Dedifferentiated amniotic fluid mesenchymal stem cell (primary cell): ENCODE measurements at regions not wholly inside any gene's neighbourhood (a gene's known extent, or its start where the extent isn't known, plus 50 kb on each side); places are given as distances from the start of the nearest gene placed in this dataset.

Experiments used
- DNase-seq: peaks from one replicate; pipeline ENCODE4 v3.0.0-alpha.2; 2016; ENCODE audit errors: extremely low spot score

DNA sequence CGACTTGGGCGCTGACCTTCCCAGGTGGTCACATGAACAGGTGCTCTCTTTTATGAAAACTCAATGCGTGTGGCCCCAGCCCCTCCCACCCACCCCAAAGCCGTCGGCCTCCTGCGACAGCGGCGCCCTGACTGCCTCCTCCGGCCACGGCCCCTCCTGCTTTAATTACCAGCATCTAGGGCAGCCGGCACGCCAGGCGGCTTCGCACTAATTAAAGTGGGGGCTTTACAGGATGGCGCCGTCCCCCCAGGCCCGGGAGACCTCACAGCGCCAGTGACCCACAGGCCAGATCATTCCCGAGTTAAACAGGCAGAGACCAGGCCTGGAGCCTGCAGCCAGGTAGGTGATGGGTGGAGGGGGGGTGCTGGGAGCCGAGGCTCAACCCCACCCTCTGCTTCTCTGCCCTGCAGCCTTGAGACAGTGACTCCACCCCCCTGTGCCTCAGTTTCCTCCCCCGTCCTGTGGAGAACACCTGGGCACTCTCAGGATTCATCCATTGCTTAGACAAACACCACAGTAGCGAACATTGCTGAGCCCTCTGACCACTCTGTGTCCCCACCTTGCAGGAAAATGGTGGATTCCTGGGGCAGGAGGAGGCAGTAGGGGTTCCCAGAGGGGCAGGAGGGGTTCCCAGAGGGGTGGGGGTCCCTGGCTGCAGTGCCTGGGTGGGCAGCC lies 100.8 kb downstream of the MICALL2 start:
- no peak for DNase-seq

GRCh38 chr7:1359051-1359400 lies 100.2 kb downstream of the MICALL2 start:
- no peak for DNase-seq

- no peak for DNase-seq
Observed at GRCh38 chr7:1359681-1360485, 99.4 kb downstream of the MICALL2 start.

GRCh38 chr7:1360521-1360971 lies 98.7 kb downstream of the MICALL2 start:
- no peak for DNase-seq

GRCh38 chr7:1361016-1361755 lies 98.1 kb downstream of the MICALL2 start:
- no peak for DNase-seq

- DNase-seq: no peak
Observed at GRCh38 chr7:1361756-1362125, 97.5 kb downstream of the MICALL2 start.

GRCh38 chr7:1362301-1362700 lies 97.0 kb downstream of the MICALL2 start:
- no peak for DNase-seq

DNA sequence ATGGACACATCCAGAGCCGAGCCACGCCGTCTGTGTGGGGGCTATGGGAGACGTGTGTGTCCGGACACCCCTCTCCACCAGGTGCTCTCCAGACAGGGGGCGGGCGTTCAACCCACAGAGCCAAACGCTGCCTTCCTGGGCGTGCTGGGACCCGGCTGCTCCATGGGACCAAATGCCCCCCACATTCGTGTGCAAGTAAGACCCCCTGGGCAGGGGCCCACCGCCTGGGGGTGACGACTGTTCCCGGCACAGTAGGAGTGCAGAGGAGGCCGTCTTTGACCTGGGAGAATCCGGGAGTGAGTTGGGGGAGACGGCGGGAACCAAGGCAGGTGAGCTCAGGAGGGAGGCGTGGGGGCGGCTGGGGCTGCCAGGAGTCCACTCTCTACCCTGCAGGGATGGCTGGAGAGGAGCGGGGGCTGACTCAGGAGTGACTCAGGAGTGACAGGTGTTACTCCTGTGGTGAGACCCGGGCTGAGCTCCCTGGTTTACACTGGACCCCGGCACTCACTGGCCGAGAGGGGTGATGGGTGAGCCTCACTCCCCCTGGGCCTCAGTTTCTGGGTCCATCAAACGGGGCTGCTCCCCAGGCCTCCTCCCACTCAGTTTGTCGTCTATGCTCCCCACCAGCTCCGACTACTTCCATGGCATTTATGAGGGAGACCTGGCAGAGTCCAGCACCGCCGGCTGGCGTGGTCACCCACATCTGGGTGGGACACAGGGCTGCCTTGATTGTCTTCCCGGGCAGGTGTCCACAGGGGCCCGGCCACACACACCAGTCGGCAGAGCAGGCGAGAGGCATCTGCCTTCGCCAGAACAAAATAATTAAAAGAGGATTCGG lies 95.0 kb downstream of the MICALL2 start:
- DNase-seq: no peak

DNA sequence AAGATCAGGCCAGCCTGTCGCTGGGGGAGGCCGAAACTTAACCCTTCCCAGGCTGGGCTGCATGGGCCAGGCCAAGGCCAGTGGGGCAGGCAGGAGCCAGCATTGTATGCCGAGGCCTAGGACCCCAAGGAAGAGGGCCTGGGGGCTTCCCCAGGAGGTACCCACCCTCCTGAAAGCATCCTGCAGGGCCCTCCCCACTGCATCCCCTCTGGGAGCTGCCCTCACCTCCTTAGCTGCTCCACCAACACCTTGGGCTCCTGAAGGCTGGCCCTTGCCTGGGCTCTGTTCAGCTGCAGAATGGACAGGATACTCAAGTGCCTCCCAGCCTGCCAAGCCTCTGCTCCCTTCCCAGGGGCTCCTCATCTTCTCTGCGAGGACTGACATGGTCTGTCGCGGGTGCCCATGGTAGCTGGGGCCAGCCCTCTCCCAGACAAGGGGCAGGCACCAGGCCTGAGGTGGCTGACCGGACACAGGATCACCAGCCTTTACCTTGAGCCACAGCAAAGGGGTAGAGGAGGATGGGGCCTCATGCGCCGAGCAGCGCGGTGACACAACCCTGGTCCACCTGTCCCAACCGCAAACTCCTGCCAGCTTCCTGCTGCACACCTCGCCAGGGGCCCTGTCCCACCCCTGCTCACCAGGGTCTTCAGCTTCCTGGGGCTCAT lies 94.2 kb downstream of the MICALL2 start:
- DNase-seq: no peak

DNA sequence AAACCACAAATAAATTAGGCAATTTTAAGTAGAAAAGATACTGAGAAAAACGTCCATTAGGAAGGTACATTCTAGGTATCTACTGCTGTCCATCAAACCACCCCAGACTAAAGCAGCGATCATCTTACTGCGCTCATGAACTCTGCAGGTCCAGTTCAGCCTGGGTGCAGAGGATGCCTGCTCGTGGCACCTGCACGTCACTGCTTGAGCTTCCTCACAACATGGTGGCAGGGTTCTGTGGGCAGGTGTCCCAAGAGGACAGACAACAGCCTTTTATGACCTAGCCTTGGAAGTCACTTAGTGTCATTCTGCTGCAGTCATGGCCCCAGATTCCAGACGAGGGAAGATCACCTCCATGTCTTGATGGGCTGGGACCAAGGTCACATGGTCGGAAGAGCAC lies 93.4 kb downstream of the MICALL2 start:
- DNase-seq: no peak

- no peak for DNase-seq
Observed at GRCh38 chr7:1366801-1367405, 92.4 kb downstream of the MICALL2 start.

- DNase-seq: no peak
Observed at GRCh38 chr7:1367501-1368183, 91.6 kb downstream of the MICALL2 start.

- DNase-seq: no peak
Observed at GRCh38 chr7:1368184-1368681, 91.0 kb downstream of the MICALL2 start.

DNA sequence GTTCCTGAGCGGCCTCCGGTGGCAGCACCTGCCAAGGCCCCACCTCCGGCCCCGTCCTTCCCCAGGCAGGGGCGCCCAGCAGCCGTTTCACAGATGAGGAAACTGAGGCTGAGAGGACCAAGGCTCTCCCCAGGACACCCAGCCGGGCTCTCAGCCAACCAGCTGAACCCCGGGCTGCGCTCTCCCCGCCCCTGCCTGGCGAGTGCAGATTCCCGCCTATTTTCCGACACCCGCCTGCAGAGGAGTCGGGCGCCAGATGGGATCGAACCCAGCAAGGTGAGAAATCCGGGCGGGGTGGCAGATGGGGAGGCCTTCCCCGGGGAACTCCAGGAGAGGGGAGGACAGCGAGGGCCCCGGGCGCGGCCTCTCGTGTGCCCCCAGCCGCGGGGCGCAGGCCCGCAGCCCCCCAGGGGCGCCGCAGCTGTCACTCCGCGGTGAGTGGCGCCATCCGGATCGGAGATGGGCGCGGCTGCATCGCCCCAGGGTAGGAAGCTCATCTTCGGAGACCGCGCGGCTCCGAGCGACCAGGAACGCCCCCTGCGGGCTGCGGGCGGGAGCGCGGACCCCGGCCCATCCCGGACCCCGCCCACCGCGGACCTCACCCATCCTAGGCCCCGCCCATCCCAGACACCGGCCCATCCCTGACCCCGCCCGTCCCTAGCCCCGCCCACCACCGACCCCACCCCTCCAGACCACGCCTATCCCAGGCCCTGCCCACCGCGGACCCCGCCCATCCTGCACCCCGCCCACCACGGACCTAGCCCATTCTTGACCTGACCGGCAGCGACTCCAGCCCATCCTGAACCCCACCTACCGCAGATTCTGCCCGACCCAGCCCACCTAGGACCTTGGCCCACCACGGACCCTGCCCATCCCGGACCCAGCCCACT lies 90.3 kb downstream of the MICALL2 start:
- DNase-seq: no peak

GRCh38 chr7:1369916-1370657 lies 89.2 kb downstream of the MICALL2 start:
- DNase-seq: no peak

DNA sequence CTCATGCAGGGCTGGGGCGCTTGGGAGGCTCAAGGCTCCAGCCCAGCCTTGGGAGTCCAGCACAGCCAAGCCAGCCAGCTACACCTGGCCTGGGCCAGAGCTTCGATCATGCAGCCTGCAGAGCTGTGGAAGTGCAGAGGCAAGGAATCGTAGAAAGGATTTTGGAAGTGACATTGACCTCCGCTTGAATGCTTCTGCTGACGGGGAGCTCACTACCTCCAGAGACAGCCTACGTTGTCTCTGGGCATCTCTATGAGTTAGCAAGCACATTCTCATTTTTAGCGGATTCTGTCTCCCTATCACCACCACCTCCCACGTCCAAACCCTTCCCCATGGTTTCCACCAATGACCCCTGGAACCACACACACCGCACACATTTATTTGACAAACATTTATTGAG lies 88.5 kb downstream of the MICALL2 start:
- no peak for DNase-seq

DNA sequence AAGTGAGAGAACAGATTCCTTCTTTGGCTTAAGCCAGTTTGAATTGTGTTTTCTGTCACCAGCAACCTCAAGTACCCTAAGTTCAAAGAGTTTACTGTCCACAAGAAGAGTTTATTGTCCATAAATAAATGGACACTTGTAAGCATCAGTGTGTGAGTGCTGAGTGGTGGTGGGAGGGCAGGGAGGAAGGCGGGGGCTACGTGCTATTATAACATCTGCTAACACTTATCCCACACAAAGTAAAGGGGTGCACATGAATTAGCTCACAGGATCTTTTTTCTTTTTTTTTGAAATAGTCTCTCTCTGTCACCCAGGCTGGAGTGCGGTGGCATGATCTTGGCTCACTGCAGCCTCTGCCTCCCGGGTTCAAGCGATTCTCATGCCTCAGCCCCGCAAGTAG lies 87.2 kb downstream of the MICALL2 start:
- DNase-seq: no peak

- no peak for DNase-seq
Observed at GRCh38 chr7:1372671-1373379, 86.4 kb downstream of the MICALL2 start.
